GM18511 (cell line): ENCODE measurements at regions not wholly inside any gene's neighbourhood (a gene's known extent, or its start where the extent isn't known, plus 50 kb on each side); places are given as distances from the start of the nearest gene placed in this dataset.

ENCODE experiments used
- ATAC-seq: cut with Tn5 transposase; IDR thresholded peaks from one replicate; pipeline ENCODE4 v1.9.1; 2021; ENCODE audit warnings: mild to moderate bottlenecking, moderate library complexity; ENCODE audit not compliant: unreplicated experiment

DNA sequence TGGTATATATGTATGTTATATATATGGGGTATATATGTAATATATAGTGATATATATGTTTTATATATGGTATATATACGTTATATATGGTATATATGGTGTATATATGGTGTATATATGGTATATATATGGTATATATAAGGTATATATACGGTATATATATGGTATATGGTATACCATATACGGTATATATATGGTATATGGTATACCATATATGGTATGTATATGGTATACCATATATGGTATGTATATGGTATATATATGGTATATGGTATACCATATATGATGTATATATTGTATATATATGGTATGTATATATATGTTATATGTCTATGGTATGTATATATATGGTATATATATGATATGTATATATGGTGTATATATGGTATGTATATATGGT, 447.7 kb upstream of the USP24 start:
- no peak for ATAC-seq

DNA sequence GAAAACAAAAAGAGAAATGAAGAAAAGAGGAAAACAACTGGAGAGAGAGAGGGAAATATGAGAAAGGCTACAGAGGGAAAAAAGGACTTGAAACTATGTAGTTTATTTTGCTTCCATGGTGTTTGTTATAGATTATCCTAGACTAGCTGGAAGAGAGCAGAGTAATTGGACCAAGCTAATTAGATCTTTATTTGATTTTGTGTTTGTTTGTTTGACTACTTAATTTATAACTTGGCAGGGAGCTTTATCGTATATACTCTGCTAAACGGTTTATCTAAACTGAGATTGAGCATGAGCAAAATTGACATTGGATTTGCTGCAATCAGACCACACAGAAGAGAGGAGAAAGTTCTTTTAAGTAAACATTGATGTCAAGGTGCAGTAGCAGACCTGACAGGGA, 443.8 kb upstream of the USP24 start:
- no peak for ATAC-seq

DNA sequence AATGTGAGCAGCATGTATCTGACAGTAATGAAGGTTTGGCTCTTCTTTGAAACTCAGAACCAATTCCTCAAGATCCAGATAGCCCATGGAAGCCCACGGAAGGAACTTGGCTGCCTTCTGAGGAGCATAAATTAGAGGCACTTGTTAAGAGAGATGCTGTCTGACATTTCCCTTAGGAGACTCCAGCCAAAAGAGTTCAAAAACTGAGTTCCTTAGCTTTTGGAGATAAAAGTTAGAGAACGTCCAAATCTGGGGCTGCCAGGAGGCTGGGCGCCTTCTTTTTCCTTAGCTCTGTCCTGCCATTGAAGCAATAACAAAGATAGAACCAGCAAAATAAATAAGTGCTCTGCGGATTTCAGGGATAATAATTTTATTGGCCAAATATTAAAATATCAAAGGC, 439.6 kb upstream of the USP24 start:
- ATAC-seq = no peak

DNA sequence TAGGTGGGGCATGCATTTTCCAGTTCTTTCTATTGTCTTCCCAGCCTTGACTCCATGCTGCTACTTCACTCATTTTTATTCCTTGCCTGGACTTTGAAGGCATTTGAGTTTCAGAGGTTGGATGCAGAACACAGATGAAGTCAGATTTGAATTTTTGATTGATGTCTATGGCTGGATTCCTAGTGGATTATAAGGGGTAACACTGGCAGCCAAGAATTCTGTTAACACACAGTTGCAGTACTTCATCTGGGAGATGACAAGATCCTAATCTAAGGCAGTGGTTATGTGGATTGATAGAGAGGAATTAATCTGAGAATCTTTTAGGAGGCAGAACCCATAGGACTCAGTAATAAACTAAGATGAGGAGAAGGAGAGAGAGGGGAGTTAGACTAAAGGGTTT, 439.0 kb upstream of the USP24 start:
- no peak for ATAC-seq

DNA sequence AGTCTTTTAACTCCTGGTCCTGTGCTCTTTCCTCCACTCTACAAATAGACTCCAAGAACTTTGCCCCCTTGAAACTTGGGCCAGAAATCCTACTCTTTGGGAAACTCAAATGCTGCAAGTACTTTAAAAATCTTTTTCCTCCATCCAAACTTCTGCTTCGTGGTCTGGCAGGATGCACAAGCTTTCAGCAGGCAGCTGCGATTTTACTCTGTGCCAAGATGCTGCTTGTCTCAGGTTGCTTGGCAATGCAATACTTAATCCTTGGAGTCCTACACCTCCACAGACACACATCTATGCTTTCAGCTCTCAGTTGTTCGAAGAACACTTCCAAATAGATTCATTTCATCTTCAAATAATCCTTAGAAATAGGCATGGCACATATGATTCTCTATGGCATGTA, 435.3 kb upstream of the USP24 start:
- no peak for ATAC-seq

DNA sequence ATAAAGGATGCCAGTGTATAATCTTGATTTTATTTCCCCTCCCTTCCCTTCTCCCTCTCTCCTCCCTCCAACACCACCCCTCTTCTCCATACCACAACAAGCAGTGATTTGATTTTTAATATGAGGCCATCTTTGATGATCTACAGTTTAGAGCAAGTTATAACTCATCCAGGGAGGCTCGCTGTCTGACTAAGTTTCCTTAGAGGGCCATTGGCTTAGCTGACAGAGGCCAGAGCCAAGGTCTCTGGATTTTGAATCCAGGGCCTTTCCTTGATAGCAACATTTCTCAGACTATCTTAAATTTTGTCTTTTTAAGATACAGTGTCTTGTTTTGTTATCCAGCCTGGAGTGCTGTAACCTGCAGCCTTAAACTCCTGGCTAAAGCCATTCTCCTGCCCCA, 431.0 kb upstream of the USP24 start:
- ATAC-seq = no peak

DNA sequence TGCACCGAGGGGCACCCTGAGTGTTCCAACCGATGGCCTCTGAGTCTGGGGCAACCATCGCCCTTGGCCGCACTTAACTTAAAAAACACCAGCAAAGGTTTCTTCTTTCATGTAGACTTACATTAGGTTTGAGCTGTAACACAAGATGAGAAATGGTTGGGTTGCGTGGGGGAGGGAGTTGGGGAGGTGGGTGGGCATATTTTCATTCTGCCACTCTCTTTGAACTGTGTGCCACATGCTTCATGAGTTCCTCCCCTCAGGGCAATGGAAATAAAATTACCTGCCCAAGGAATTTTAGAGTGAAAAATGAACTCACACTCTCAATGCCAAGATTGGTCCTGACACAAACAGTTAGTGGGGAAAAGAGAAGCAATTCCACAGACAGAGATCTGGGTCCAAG, 430.1 kb upstream of the USP24 start:
- ATAC-seq = no peak

DNA sequence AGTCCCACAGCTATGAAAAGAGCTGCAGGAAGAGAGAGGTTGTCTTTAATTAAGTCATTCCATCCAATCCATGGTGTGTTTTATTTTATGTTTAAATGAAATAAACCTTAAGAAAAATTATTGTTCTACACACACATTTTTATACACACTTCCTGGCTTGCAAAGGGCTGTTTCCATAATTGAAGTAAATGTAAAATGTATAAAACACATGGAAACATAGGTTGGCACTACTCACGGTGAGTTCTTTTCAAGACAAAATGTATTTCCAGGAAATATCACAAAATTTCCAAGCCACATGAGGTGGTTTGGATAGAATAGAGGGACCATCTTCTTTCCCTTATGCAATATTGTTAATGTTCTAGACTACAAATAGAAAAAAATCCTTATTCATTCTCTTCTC, 426.8 kb upstream of the USP24 start:
- no peak for ATAC-seq

DNA sequence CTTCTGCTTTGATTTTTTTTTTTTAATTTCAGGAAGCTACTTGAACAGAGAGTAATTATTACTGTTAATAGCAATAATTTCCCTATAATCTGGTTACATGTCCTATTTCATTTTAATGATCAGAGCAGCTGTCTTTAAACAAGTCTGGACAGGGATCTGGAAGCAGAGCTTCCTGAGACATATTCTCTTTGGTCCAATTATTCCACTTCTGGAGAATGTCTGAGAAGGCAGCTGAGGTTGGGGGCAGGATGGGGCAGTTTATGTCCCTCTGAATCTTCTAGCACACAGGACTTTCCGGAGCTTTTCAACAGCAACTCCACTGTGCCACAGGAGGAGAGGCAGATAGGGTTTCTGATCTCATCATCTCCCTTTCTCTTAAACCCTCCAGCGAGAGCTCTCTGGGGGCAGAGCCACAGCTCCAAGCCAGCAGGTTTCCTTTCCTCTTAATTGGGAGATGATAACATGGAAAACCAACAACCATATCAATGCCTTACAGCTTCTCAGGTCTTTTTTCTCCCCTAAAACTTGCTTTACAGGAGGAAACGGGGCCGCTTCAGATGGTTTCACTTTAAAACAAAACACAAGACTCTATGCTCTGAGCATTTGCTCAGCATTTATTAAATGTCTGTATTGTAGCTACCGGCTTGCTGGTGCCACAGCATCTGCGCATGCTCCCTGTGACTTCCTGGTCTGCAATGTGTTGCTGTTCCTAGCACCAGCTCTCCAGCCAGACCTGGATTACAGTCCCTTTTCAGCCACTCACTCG, 425.7 kb upstream of the USP24 start:
- ATAC-seq = peak; percentile 60

DNA sequence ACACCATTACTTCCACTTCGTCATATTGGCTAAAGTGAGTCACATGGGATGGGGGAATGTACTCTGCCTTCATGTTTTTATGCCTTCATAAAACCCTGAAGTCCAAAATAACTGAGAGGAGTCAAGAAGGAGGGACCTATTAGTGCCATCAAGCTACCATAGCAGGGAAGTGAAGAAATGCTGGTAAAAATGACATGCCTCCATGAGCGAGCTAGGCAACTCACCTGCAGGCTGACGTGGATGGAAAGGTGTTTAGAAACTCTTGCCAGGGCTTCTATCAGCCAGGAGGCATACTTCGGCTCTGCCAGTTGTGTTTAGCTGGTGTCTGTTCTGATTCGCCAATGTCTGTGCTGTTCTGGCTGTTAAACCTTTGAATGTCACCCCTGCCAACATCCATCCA, 424.4 kb upstream of the USP24 start:
- ATAC-seq = no peak

DNA sequence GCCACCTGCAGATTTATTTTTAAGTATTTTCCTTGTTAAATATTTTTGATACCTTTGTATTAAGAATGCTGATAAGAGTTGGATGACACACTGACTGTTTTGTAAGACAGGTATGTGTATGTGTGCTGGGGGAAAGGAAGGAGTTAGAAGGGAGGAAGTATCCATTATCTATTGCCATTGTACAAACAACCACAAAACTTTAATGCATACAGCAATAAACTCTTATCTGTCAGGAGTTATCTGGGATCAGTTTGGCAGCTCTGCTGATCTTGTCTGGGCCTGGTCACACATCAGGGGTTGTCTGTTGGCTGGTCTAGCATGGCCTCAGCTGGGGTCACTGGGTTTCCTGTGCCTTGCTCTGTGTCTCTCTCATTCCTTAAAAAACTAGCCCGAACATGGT, 423.9 kb upstream of the USP24 start:
- no peak for ATAC-seq

DNA sequence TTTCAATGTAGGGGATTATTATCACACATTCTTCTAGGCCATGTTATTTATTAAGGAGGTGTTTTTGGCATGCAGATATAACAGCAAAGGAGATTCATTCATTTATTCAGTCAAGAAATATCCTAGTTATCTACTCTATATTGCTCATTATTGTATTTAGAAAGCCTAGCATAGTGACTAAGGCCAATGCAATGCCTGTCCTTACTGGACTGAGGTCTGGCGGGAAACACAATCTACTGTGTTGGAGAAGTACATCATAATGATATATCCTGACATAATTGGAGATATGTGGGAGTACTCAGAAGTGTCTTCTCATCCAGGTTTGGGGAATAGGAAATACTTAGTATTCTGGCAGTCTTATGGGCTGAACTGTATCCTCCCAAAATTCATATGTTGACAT, 421.5 kb upstream of the USP24 start:
- no peak for ATAC-seq

DNA sequence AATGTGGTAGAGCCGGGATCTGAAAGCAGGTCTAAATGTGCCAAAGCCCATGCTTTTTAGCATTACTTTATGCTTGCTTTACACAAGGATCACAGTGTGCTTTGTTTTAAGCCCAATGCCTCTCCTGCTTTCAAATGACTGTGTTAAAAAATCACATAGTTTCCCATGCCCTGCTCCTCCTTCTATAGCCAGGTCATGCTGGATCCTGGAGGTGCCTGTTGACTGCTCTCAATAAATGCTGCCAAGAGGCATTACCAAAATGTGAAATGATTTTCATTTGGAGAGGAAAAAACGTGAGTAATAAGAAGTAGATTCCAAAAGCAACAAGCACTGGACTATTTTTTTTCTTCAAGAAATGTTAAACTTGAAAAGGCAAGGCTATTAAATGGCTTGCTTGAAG, 420.7 kb upstream of the USP24 start:
- ATAC-seq = no peak

DNA sequence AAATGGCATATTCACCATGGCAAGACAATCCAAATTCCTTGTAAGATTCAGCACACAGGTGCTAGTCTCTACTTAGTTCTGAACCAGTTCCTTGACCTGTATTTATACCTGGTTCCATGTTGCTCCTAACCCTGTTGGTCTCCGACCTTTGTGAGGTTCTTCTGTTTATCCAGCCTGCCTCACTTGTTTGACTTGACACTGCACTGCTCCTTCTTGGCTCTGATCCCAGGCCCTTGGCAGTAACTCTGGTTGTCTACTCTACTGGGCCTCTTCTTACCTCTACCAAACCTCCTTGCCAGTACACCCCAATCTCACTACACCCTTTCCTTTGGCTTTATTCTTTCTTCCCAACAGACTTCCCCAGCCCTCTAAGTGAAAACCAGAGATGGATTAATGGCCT, 419.4 kb upstream of the USP24 start:
- ATAC-seq = no peak

DNA sequence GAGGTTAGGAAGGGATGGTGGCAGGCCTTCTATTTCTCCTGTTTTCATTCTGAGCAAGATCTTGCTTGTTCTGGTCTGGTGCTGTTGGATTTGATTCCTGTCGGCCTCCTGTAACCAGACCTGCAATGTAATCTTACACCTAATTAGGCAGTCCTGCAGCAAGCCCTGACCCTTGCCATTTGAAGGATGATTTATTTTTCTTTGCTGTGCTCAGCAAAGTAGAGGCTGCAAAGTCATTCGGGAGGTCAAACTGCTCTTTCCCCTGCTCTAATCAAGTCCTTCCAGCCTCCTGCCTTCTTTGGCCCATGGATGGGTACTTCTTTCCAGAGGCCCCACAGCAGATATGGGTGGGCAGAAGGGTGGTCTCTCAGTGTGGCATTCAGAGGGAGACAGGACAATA, 417.7 kb upstream of the USP24 start:
- ATAC-seq = no peak

DNA sequence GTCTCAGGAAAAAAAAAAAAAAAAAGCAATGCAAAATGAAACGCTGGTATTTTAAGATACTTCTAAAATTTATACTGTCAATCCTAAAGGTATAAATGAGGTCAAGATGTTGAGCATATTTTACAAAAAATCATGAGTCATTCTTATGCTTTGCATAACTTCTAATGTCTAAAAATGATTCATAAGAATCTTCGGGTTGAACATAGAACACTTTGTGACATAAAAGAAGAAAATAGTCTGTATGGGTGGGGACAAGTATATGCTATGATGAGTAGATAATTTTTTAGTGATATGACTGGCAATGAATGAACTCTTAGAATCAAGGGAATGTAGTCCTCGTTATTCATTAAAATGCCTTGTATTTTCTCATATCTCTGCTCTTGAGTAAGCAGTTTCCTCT, 416.9 kb upstream of the USP24 start:
- no peak for ATAC-seq

DNA sequence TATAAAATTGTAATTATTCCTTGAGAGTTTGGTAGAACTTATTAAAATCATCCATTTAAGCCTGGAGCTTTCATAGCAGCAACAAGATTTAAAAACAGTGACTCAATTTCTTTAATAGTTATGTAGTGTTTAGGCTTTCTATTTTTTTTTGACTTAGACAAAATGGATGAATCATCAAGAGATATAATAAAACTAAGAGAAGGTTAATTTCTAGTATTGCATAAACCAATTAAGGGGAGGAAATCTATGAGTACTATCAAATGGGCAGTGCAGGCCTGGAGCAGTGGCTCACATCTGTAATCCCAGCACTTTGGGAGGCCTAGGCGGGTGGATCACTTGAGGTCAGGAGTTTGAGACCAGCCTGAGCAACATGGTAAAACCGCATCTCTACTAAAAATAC, 416.3 kb upstream of the USP24 start:
- no peak for ATAC-seq

DNA sequence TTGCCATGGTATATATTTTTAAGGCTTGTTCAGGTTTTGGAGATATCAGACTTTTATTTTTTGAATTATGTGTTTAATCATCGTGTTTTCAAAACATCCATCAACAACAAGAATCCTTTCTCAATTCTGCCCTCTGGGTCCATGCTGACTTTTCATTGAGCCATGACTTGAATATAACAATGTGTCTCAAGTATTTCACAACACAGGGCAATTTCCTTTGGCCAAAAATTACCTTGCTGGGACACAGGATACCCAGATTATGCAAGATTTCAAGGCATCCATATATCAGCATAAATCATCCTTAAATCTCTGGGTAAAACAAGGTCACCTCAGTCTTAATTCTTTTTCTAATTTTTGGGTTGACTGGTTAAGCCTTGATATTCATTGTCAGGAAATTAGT, 411.2 kb upstream of the USP24 start:
- ATAC-seq = no peak

DNA sequence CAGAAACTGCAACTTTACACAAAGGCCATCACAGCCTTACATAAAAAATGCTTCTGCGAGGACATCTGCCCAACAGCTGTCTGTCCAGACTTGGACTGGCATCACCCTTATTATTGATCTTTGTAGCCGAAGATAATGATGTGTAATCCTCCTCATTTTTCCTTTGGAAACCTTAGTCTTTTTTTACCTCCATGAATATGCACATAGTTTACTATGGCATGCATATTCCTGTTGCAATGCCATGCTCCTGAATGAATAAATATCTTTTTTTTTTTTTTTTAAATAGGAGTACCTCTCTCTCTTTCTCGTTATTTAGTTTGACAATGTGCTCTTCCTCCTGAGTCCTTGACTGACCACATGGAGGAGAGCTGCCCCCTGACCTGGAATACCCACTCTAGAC, 409.6 kb upstream of the USP24 start:
- no peak for ATAC-seq

DNA sequence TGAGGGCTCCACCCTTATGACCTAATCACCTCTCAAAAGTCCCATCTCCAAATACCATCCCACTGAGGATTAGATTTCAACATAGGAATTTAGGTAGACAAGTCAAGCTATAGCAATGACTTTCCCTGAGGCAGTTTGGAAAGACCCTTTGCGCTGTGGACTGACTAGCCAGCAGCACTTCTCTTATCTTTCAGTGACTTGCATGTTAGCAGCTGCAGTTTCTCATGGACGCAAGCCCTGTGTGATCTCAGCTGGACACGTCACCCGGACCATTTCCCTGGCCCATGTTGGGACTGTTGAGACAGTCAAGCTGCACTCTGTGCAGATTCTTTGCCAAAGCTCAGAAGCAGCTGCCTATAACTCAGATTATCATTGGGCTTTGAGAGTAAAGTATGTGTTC, 408.1 kb upstream of the USP24 start:
- ATAC-seq = no peak

DNA sequence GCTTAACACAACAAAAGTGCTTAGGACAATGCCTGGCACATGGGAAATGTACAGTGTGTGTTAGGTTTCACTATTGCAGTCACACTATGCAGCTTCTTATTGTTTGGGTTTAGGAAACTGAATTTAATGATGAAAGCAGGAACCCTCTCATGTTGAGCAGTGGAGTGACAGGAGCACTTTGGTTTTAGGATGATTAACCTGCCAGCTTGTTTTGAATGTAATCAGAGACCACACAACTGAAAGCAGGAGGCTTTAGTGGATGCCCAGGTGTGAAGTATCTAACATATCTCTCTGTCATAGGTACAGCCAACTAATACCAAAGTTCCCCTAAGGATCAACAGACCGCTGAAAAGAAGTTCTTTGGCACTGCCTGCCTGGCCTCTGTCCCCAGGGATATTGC, 406.9 kb upstream of the USP24 start:
- no peak for ATAC-seq

DNA sequence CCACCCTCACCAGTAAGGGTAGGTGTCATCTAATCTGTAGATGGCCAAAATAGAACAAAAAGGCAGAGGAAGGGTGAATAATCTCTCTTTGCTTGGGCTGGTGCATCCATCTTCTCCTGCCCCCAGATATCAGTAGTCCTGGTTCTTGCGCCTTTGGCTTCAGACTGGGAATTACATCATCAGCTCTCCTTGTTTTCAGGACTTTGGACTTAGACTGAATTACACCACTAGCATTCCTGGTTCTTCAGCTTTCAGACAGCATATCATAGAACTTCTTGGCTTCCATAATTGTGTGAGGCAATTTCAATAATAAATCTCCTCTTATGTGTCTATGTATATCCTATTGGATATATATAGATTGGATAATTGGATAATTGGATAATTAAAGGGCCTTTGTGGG, 403.0 kb upstream of the USP24 start:
- ATAC-seq = no peak

DNA sequence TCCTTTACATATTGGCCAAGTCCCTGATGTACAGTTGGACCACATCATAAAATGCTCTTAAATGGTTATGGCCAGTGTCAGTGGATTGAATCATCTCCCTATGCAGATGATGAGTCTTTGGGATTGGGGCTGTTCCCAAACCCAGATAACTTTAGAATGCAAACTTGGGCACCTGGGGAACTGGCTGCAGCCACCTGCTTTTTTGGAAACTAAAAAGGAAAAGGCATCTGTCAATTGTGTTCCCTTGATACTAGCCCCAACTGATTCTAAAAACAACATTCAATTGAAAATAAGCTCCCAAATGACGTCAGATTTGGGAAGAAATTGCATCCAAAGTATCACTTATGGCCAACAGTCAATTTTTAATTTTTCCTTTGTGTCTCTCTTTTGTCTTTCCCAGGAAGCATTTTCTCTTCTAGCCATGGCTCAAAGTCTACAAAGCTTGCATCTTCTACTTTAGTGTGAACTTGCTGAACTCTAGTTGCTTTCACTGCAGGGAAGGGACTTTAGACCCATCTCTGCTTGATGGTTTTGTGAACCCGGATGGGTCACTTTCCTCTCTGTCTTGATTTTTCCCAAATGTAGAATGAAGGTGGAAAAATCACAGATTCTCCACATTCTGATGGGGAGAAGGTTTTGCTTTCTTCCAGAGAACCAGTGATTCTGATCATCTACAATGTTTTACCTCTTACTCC, 402.3 kb upstream of the USP24 start:
- no peak for ATAC-seq
